ENCODE measurements at regions not wholly inside any gene's neighbourhood (a gene's known extent, or its start where the extent isn't known, plus 50 kb on each side); places are given as distances from the start of the nearest gene placed in this dataset.

DNA sequence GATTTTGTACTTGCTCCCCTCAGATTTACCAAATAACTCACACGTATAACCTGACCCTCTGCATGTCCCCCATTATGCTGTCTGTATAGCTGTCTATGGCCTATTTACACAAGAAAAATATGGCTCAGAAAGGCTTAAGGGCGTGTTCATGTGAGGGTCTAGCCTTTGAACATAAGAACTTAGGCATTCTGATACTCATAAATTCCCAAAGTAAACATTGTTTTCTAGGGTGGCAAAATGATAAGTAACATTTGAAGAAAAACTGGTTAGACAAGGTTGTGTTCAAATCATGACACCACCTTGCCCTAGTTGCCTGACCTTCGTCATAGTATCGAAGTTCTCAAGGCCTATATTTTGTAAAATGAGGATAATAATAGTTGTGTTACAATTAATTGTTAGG is 394.6 kb downstream of the LRRIQ3 start:
- no peaks in the 10 kb centered on the region for H3K36me3 Mint-ChIP-seq (ENCODE audit: insufficient read depth)
- peaks cover 3% of the 10 kb centered on the region for H3K9me3 Mint-ChIP-seq (ENCODE audit: low read depth)
- no peak overlapping the region for H3K4me3 Mint-ChIP-seq (ENCODE audit: low read depth)
- no peak overlapping the region for H3K27ac Mint-ChIP-seq
- no peak for DNase-seq (ENCODE audit: low spot score, unreplicated experiment)
- H3K4me1 Mint-ChIP-seq (ENCODE audit: low read depth): peaks cover 5% of the 10 kb centered on the region
- no peaks in the 10 kb centered on the region for H3K27me3 Mint-ChIP-seq
- TF ChIP-seq, protein P1, sequence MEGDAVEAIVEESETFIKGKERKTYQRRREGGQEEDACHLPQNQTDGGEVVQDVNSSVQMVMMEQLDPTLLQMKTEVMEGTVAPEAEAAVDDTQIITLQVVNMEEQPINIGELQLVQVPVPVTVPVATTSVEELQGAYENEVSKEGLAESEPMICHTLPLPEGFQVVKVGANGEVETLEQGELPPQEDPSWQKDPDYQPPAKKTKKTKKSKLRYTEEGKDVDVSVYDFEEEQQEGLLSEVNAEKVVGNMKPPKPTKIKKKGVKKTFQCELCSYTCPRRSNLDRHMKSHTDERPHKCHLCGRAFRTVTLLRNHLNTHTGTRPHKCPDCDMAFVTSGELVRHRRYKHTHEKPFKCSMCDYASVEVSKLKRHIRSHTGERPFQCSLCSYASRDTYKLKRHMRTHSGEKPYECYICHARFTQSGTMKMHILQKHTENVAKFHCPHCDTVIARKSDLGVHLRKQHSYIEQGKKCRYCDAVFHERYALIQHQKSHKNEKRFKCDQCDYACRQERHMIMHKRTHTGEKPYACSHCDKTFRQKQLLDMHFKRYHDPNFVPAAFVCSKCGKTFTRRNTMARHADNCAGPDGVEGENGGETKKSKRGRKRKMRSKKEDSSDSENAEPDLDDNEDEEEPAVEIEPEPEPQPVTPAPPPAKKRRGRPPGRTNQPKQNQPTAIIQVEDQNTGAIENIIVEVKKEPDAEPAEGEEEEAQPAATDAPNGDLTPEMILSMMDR (IDR thresholded peaks at IDR 0.05; ENCODE audit: unreplicated experiment): no peak

DNA sequence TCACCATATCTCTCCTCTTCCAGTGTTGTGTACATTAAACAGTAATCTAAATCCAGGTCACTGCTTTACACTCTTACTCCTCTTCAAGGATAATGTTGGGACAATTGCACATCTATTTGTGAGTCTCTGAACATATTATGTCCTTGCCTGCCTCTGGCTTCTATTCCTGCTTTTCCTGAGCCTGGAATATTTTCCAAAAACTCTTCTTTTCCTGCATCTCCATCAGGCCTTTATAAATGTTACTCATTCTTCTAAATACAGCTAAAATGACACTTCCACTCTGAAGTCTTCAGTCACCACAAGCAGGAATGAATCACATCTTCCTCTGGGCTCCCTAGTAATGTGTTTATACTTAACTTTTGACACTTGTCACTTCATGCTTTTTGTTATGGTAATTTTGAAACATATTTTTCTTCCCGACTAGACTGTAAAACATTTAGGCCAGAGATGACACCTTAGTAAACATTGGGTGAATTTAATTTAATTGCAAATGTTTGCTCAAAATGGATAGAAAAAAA is 396.0 kb downstream of the LRRIQ3 start:
- no peak overlapping the region for H3K27ac Mint-ChIP-seq
- no peak overlapping the region for H3K4me3 Mint-ChIP-seq (ENCODE audit: low read depth)
- H3K4me1 Mint-ChIP-seq (ENCODE audit: low read depth): peaks cover 5% of the 10 kb centered on the region
- no peaks in the 10 kb centered on the region for H3K9me3 Mint-ChIP-seq (ENCODE audit: low read depth)
- TF ChIP-seq, protein P1 (IDR thresholded peaks at IDR 0.05; ENCODE audit: unreplicated experiment): no peak
- no peak for DNase-seq (ENCODE audit: low spot score, unreplicated experiment)
- no peaks in the 10 kb centered on the region for H3K27me3 Mint-ChIP-seq
- no peaks in the 10 kb centered on the region for H3K36me3 Mint-ChIP-seq (ENCODE audit: insufficient read depth)

DNA sequence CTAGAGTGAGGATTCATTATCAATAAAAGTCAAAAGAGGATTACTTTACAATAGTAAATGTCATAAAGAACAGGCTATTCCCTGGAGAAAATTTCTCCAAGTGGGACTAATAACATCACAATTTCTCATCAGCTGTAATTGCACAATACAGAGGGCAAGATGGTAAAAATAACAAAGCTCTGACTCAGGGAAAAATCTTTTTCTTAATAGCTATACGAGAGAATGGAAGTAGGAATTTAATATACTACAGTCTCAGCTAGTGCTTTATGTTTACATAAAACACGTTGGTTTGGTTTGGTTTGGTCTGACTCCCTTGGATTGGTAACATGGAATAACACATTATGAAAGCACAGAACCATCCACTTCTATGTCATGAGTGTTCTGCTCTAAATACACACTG is 397.6 kb downstream of the LRRIQ3 start:
- Mint-ChIP-seq H3K36me3 (ENCODE audit: insufficient read depth) (no peaks in the 10 kb centered on the region), H3K27me3 (no peaks in the 10 kb centered on the region), H3K27ac (no peak overlapping the region), H3K4me1 (ENCODE audit: low read depth) (peaks cover 5% of the 10 kb centered on the region), H3K9me3 (ENCODE audit: low read depth) (no peaks in the 10 kb centered on the region), H3K4me3 (ENCODE audit: low read depth) (no peak overlapping the region)
- TF ChIP-seq, protein P1 (IDR thresholded peaks at IDR 0.05; ENCODE audit: unreplicated experiment): no peak
- no peak for DNase-seq (ENCODE audit: low spot score, unreplicated experiment)

DNA sequence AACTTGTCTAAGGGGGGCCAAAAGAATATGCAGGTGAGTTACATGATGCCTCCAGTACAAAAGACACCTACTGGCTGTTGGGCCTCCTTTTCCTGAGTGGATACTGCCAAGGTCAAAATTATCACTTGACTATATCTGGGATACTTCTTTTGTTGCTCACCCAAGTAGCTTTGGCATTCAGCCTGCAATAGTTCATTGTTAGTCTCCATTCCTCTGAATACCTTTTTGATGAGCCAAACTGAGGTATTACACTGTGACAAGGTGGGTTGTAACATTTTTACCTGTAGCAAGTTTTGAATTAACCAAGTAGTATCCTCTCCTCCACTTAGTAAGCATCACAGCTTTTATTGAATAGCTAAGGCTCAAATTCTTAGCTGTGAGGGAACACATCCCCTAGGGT is 408.0 kb downstream of the LRRIQ3 start:
- Mint-ChIP-seq H3K27me3 (no peaks in the 10 kb centered on the region), H3K27ac (no peak overlapping the region), H3K4me3 (ENCODE audit: low read depth) (no peak overlapping the region), H3K4me1 (ENCODE audit: low read depth) (peaks cover 1% of the 10 kb centered on the region), H3K9me3 (ENCODE audit: low read depth) (no peaks in the 10 kb centered on the region), H3K36me3 (ENCODE audit: insufficient read depth) (no peaks in the 10 kb centered on the region)
- DNase-seq (ENCODE audit: low spot score, unreplicated experiment): no peak
- TF ChIP-seq, protein P1 (IDR thresholded peaks at IDR 0.05; ENCODE audit: unreplicated experiment): no peak

DNA sequence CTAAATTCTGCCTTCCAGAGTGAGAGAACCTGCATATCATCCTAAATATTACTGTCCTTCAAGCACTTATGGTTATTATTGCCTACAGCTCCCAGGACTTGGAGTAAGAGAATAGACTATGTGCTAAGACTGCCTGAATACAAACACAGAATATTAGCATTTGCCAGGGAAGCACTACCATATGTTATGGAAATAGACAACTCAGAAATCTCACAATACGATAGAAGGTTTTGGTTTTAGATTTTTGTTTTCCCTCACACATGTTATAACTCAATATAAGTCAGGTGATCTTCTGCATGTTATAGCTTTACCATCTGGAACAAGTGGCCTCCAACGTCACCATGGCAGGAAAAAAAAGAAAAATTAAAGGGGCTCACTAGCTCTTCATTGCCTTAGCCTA is 413.9 kb downstream of the LRRIQ3 start:
- no peaks in the 10 kb centered on the region for H3K36me3 Mint-ChIP-seq (ENCODE audit: insufficient read depth)
- no peak overlapping the region for H3K4me3 Mint-ChIP-seq (ENCODE audit: low read depth)
- no peak for DNase-seq (ENCODE audit: low spot score, unreplicated experiment)
- no peaks in the 10 kb centered on the region for H3K9me3 Mint-ChIP-seq (ENCODE audit: low read depth)
- TF ChIP-seq, protein P1 (IDR thresholded peaks at IDR 0.05; ENCODE audit: unreplicated experiment): no peak
- H3K4me1 Mint-ChIP-seq (ENCODE audit: low read depth): peaks cover 3% of the 10 kb centered on the region
- H3K27ac Mint-ChIP-seq: no peak overlapping the region
- H3K27me3 Mint-ChIP-seq: no peaks in the 10 kb centered on the region
